ENCODE measurements at regions not wholly inside any gene's neighbourhood (a gene's known extent, or its start where the extent isn't known, plus 50 kb on each side); places are given as distances from the start of the nearest gene placed in this dataset.

- H3K4me1 Mint-ChIP-seq, result peaks cover 21% of the 10 kb centered on the region
Observed at GRCh38 chr14:101196795-101197590, 293.5 kb upstream of the RTL1 start.

GRCh38 chr14:101197595-101198397 lies 294.3 kb upstream of the RTL1 start:
- no peak overlapping the region for H3K27ac Mint-ChIP-seq
- peaks cover 11% of the 10 kb centered on the region for H3K27me3 Mint-ChIP-seq (ENCODE audit: low read depth)
- H3K4me3 Mint-ChIP-seq, result no peak overlapping the region
- no peak for TF ChIP-seq CTCF (IDR thresholded peaks at IDR 0.05; ENCODE audit: unreplicated experiment in 3 of 3)
- peaks cover 20% of the 10 kb centered on the region for H3K4me1 Mint-ChIP-seq
- no peaks in the 10 kb centered on the region for H3K36me3 Mint-ChIP-seq (ENCODE audit: low read depth)
- H3K9me3 Mint-ChIP-seq, result no peaks in the 10 kb centered on the region

More at GRCh38 chr14:101196795-101197590, 293.5 kb upstream of the RTL1 start:
- Mint-ChIP-seq H3K27me3 (ENCODE audit: low read depth) (peaks cover 12% of the 10 kb centered on the region), H3K36me3 (ENCODE audit: low read depth) (no peaks in the 10 kb centered on the region), H3K27ac (peak overlapping the region in 1 of 3 experiments; percentile 76), H3K4me3 (no peak overlapping the region), H3K9me3 (no peaks in the 10 kb centered on the region)
- no peak for TF ChIP-seq CTCF (IDR thresholded peaks at IDR 0.05; ENCODE audit: unreplicated experiment in 3 of 3)

GRCh38 chr14:101198398-101199027 lies 295.0 kb upstream of the RTL1 start:
- TF ChIP-seq CTCF (IDR thresholded peaks at IDR 0.05; ENCODE audit: unreplicated experiment in 3 of 3), result no peak
- Mint-ChIP-seq H3K27me3 (ENCODE audit: low read depth) (peaks cover 7% of the 10 kb centered on the region), H3K27ac (peak overlapping the region in 2 of 3 experiments; percentile 78 to 82), H3K9me3 (no peaks in the 10 kb centered on the region), H3K36me3 (ENCODE audit: low read depth) (no peaks in the 10 kb centered on the region), H3K4me1 (peaks cover 16% of the 10 kb centered on the region), H3K4me3 (no peak overlapping the region)

- Mint-ChIP-seq H3K4me1 (peaks cover 16% of the 10 kb centered on the region), H3K9me3 (peaks cover 6% of the 10 kb centered on the region), H3K4me3 (no peak overlapping the region), H3K27me3 (ENCODE audit: low read depth) (peaks cover 3% of the 10 kb centered on the region), H3K27ac (peak overlapping the region in 2 of 3 experiments; percentile 78 to 82), H3K36me3 (ENCODE audit: low read depth) (no peaks in the 10 kb centered on the region)
- no peak for TF ChIP-seq CTCF (IDR thresholded peaks at IDR 0.05; ENCODE audit: unreplicated experiment in 3 of 3)
Observed at GRCh38 chr14:101199028-101199770, 295.7 kb upstream of the RTL1 start.

GRCh38 chr14:101200008-101200649 lies 296.6 kb upstream of the RTL1 start:
- Mint-ChIP-seq H3K4me3 (no peak overlapping the region), H3K4me1 (peaks cover 16% of the 10 kb centered on the region), H3K36me3 (ENCODE audit: low read depth) (no peaks in the 10 kb centered on the region), H3K9me3 (peaks cover 12% of the 10 kb centered on the region), H3K27ac (no peak overlapping the region), H3K27me3 (ENCODE audit: low read depth) (peaks cover 3% of the 10 kb centered on the region)
- no peak for TF ChIP-seq CTCF (IDR thresholded peaks at IDR 0.05; ENCODE audit: unreplicated experiment in 3 of 3)

All from nephron (organoid).